ENCODE measurements at regions not wholly inside any gene's neighbourhood (a gene's known extent, or its start where the extent isn't known, plus 50 kb on each side); places are given as distances from the start of the nearest gene placed in this dataset.
"Not testable (repeated sequence)": the region's sequence is repeated elsewhere in the genome, so short reads cannot be mapped to it uniquely, and the experiment has no call there.

DNA sequence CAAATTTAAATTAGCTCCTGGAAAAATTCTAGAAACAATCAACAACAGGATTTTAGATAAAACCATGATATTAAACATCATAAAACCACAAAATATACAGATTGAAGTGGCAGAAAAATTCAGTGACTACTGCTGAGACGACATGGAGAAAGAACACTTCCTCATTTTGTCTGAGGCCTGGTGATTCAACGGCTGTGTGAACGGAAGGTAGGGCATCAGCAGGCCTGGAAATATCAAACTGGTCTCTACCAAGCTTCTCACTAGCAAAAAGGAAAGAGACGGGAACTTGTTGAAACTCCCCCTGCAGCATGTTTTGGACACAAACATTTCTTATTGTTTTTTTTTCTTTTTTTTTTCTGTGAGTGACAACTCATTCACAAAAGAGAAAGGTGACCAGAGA lies 58.0 kb upstream of the AHI1 start:
- no peak for DNase-seq (ENCODE audit: low read depth in 4 of 4, low spot score in 1 of 4)

DNA sequence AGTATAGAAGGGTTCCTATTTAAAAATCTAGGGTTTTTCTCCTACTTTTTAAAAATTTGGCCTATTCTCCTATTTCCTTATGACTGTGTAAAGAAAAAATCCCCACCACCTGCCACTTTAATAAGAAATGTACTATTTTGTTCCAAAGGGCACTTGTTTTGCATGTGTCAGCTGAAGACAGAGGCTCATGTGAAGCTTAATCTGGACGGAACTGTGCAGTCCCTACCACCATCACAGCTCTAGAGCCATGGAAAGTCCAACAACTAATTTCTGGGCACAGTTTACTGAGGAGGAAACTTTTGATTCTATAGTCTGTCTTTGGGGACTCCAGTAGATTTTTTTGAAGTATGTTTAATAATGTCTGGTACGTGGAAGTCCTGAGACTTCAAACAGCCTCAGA lies 60.0 kb upstream of the AHI1 start:
- no peak for DNase-seq (ENCODE audit: low read depth in 4 of 4, low spot score in 1 of 4)

DNA sequence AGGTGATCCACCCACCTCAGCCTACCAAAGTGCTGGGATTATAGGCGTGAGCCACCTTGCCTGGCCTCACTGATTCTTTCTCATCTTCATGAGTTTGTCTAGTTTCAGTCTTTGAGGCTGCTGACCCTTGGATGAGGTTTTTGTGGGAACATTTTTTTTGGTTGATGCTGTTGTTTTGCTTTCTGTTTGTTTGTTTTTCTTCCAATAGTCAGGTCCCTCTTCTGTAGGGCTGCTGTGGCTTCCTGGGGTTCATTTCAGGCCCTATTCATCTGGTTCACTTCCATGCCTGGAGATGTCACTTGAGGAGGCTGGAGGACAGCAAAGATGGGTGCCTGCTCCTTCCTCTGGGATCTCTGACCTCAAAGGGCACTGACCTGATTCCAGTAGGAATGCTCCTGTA lies 68.1 kb upstream of the AHI1 start:
- not testable (repeated sequence) for DNase-seq (ENCODE audit: low read depth in 4 of 4, low spot score in 1 of 4)

DNA sequence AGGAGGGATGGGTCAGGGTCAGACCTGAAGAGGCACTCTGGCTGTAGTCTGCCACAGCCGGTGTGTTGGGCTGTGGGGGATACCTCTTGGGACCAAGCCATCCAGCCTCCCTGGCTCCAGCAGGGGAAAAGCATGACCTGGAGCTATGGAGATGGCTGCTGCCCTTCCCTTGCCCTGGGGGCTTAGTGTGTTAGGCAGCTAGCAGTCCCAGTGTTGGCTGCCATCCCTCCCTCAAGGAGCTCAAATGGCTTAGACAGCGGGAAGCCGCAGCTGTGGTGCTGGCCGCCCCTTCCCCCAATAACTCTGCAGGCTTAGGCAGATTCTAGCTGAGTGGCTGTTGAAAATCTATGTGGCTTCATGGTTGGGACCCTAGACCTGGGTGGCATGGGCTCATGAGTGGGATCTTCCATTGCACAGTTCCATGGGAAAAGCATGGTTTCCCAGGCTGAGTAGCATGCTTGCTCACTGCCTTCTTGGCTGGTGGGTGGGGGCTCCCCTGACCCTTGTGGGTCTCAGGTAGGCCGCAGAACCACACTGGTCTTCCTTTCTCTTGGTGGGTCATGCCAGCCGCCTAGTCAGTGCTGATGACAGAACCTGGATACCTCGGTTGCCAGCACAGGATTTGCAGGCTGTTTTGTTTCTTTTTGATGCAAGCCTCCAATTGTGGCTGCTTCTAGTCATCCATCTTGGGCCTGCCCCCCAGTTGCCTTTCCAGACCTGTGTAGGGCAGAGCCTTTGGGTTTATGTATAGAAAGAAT lies 69.0 kb upstream of the AHI1 start:
- no peak for DNase-seq (ENCODE audit: low read depth in 4 of 4, low spot score in 1 of 4)

DNA sequence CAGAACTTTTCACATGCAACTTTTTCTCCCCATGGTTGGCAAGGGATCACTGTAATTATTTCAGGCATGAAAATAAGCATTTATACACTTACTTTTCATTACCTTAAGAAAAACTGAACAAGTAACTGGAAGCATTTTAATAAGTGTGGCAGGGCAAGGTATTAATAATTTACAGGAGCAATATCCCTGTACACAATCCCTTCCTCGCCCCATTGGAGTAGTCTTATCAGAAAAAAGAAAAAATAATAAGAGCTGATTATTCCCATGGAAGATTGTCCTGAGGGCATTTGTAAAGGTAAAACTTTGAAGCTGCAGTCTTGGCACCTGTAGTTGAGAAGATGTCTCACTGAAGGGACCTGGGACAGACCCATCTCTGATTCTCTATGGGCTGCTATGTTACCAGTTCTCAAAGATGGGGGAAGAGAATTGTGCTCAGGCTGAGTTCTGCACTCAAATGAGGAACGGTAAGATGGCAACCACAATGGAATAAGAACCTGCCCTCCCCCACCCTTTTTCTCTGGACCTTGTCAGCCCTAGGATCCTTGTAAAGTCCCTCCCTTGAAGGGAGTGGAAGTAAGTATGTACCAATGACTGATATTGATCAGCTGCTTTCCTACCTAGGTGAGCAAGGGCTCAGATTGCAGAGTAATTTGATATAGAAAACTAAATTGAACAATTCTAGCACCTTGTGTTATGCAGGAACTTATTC lies 70.0 kb upstream of the AHI1 start:
- no peak for DNase-seq (ENCODE audit: low read depth in 4 of 4, low spot score in 1 of 4)

DNA sequence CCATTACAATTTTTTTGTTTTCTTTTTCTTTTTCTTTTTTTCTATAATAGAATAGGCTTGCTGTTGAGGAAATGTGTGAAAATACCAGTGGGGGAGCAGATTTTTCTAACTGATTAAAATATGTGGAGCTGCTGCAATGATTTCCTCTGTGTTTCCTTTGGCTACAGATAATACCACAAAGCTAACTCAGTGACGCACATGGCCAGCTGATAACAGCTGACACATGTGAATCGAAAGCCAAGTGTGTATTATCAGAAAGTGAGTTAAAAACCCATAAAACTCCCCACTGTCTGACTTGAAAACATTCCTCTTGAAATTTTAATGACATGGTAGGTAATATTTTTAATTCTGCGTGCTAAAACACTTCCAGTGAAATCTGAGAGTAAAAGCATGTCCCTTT lies 70.8 kb upstream of the AHI1 start:
- no peak for DNase-seq (ENCODE audit: low read depth in 4 of 4, low spot score in 1 of 4)

DNA sequence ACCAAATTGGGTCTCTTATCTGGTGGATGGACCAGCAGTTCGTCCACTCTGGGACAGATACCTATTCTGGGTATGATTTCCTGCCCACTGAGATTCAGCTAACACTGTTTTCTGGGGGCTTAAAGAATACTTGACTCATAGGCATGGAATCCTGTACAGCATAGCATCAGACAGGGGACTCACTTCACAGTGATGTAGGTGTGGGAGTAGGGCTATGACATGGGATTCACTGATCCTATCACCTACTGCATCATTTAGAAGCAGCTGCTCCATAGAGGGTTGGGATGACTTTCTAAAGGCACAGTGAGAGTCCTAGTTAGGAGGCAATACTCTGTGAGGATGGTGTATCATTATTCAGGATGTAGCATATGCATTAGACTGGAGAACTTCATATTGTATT lies 74.5 kb upstream of the AHI1 start:
- DNase-seq (ENCODE audit: low read depth in 4 of 4, low spot score in 1 of 4) = no peak

DNA sequence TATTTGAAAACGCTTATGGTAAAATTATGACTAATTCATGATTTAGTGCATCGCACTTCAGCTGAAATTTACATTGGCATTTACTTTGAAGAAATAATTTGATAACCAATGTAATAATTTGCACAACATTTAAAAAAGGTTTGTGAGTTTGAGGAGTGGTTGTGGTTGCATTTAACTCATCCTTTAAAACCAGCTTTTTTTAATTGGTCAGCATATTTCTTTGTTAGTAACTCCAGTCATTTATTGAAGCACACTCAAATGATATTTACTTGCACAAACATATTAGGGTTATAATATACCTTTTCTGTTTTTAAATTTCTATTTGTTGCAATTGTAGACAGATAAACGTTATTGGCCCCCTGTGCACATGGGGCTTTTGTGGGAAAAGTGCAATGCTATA lies 78.1 kb upstream of the AHI1 start:
- DNase-seq (ENCODE audit: low read depth in 4 of 4, low spot score in 1 of 4) = no peak

DNA sequence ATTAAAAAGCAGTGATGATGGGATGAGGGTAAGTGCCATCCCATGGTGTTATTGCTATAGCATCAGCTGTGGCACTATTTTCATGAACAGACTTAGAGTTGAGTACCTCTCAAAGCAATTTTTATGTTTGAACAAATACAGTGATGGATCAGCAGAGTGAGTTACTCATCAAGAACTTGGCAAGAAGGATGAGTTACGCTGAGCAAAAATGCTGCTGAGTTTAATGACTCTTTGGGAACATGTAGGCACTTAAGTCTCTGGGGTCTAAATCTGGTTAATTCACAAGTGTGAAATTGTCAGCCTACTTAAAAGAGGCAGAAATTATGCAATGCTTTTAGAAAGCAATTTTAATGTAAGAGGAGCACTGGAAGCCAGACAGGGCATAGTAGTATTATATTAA lies 78.5 kb upstream of the AHI1 start:
- DNase-seq (ENCODE audit: low read depth in 4 of 4, low spot score in 1 of 4) = no peak

DNA sequence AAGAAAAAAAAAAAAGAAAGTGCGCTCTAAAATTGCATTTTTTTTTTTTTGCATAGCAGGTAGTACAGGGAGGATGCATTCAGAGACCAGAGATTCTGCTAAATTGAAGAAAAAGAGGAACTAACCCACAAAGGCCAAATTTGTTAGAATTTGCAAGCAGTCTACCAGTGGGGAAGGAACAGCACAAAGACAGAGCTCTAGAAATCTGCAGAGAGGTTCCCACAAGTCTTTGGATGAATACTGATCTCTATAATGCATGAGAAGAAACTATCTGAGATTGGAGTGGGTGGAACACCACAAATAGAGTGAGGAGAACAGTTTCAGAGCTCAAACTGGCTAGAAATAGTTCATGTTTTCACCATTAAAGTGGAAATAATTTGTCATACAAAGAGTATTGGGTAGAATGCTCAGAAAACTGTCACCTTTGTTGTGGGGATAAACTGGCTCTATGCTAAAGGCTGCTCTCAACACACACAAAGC lies 79.6 kb upstream of the AHI1 start:
- DNase-seq (ENCODE audit: low read depth in 4 of 4, low spot score in 1 of 4) = no peak

DNA sequence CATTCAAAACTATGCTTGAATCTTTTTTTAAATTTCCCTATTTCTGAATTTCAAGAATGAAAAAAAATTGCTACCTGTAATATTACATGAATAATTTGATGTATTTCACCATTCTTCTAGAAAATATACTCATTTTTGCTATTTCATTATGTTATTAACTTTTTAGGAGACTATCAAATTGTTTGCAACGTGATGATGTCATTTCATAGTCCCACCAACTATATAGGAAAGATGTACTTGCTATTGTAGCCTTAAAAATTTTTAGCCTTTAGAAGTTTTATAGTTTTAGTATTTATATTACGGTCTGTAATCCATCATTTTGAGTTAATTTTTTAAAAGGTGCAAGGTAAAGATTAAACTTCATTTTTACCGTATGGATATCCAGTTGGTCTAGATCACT lies 81.4 kb upstream of the AHI1 start:
- DNase-seq (ENCODE audit: low read depth in 4 of 4, low spot score in 1 of 4) = no peak

DNA sequence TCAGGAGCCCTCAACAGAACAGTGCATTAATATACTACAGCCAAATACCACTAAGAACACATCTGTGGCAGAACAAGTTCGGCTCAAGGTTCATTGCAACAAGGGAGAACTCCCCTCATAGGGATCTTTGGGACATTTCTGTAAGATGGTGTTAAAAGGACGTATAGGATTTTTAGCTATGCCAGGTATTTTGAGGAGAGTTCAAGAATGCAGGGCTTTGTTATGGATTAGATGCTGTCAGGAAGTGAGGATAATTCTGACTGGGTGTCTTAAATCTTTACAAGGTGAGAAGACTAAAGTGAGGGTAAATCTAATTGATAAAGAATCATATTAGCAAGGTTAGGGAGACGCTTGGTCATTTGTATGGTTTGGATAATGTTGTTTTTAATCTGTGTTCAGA lies 83.7 kb upstream of the AHI1 start:
- no peak for DNase-seq (ENCODE audit: low read depth in 4 of 4, low spot score in 1 of 4)

DNA sequence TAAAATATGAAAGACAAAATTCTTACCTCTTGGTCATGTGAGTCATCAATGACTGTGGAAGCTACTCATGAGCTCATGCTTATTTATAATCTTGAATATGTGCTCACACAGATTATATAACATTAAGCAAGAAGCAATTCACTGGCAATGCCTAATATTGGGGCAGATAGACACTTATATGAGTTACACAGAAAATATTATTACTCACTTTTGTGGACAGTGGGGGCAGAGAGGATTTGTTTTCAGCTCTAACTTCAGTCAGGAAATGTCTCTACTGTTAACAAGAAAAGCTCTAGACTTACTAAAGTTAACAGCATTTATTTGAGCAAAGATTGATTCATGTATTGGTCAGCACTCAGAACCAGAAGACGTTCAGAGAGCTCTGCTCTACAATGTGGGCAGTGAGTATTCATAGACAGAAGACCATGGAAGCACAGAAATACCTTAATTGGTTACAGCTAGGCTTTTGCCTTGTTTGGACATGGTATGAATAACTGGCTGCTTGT lies 85.8 kb upstream of the AHI1 start:
- no peak for DNase-seq (ENCODE audit: low read depth in 4 of 4, low spot score in 1 of 4)

DNA sequence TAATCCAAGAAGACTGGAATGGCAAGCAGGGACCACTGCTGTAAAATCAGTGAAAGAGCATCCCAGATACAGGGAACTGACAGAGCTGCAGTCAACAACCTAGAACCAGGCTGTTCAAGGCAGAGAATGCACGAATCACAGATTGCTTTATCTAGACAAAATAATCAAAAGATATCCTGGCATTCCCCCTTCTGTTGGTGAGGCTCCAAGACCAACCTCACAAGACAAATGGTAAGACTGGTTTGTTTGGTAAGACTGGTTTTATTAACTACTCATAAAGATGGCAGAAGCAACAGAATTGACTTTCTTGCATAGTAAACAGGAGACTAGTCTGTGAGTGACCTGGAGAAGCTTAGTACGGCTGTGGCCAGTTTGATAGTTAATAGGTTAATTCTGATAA lies 88.8 kb upstream of the AHI1 start:
- no peak for DNase-seq (ENCODE audit: low read depth in 4 of 4, low spot score in 1 of 4)

DNA sequence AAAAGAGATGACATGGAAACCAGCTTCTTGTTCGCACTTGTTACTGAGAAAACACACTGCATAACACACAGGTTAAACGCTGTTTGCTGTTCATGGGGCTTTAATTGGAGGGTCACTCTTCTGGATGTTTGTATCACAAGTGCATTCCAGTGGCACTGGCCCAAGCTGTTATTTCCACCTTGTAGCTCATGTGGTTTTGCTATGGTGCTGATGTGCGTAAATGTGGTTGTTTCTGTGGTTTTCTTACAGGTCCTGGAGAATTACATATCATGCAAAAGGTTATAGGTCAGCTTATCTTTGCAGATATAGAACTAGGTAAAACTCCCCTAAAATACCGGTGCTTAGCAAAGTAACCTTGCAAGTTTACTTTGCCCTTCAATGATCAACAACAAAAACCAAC lies 89.3 kb upstream of the AHI1 start:
- no peak for DNase-seq (ENCODE audit: low read depth in 4 of 4, low spot score in 1 of 4)

DNA sequence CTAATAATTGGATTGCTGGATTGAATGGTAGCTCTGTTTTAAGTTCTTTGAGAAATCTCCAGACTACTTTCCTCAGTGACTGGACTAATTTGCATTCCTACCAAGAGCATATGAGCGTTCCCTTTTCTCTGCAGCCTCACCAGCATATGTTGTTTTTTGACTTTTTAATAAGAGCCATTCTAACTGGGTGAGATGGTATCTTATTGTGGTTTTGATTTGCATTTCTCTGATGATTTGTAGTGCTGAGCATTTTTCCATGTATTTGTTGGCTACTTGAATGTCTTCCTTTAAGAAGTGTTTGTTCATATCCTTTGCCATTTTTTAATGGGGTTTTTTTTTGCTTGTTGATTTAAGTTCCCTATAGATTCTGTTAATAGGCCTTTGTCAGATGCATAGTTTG lies 94.7 kb upstream of the AHI1 start:
- DNase-seq (ENCODE audit: low read depth in 4 of 4, low spot score in 1 of 4) = no peak

DNA sequence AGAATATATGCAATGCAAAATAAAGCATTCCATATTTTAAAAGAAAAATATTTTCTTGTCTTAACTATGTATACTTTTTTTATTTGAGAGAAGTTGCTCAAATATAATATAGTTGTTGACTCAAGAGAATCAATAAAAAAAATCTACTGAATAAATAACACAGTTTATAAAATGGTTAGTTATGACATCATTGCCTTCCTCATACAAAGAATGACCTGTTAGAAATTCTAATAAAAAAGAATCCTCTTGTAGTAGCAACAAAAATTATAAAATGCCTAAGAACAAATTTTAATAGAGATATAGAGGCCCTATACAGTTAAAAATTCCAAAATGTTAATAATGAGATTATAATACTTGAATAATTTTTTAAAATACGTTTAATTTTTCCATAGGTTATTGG lies 96.5 kb upstream of the AHI1 start:
- no peak for DNase-seq (ENCODE audit: low read depth in 4 of 4, low spot score in 1 of 4)

DNA sequence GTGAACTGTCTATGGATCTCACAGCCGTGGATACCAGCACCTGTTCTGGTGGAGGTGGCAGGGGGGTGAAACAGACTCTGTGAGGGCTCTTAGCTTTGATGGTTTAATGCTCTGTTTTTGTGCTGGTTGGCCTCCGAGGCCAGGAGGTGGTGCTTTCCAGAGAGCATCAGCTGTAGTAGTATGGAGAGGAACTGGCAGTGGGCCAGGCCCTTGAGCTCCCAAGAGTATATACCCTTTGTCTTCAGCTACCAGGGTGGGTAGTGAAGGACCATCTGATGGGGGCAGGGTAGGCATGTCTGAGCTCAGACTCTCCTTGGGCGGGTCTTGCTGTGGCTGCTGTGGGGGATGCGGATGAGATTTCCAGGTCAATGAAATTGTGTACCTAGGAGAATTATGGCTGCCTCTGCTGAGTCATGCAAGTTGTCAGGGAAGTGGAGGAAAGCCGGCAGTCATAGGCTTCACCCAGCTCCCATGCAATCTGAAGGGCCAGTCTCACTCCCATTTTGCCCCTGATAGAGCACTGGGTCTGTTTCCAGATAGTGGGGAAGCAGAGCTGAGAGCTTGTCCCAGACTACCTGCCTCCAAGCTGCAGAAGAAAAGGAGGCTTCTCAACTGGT lies 102.7 kb upstream of the AHI1 start:
- no peak for DNase-seq (ENCODE audit: low read depth in 4 of 4, low spot score in 1 of 4)

DNA sequence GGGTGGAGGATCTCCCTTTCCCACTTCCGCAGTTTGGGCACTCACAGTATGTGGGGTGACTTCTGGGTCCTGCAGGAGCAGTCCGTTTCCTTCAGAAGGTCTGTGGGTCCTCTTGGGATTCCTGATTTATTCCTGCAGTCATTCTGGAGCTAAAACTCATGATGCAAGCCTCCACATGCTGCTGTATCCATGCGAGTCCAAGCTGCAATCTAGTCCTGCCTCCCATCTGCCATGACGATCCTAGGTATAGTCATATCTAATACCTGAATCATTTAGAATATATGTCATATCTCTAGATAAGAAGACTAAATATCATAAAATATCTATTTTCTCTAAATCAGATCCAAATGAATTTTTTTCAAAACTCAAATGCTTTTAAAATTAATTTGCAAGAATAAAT lies 103.4 kb upstream of the AHI1 start:
- DNase-seq (ENCODE audit: low read depth in 4 of 4, low spot score in 1 of 4) = no peak

DNA sequence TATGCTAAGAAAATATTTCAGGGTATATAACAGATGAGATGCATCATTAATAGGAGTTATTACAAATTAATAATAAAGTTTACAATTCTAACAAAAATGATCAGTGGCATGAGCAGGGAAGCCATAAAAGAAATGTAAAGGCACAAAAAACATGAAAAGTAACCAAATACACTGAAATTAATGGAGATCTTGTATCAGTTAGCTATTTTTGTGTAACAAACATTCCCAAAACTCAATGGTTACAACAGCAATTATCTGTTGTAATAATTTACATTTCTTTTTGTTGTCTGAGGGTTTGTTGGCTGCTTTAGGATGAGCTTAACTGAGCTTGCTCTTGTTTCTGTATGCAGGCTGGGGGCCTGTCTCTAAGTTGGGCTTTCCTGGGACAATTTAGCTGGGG lies 104.3 kb upstream of the AHI1 start:
- DNase-seq (ENCODE audit: low read depth in 4 of 4, low spot score in 1 of 4) = no peak

DNA sequence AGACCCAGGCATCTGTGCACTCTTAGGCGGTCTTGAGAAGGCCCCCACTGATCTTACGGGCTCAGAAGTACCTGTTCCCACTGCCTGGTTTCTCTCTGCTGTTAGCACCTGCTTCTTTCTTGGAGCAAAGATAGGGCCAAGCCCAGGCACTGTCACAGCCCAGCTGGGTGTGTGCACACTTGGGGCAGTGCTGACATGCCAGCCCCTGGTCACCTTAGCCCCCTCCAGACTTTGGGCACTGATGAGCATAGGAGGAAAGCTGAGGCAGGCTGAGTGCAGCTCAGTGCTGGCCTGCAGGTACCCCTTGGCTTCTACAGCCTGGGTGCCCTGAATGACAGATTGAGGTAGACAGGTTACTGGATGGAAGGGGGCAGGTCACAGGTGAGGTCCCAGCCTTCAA lies 105.7 kb upstream of the AHI1 start:
- DNase-seq (ENCODE audit: low read depth in 4 of 4, low spot score in 1 of 4) = no peak

Measured in stimulated activated CD4-positive, alpha-beta T cell treated with anti-CD3 and anti-CD28 coated beads, Interleukin-1b, Interleukin-23, amount 100 ng/mL, for 24 hours (primary cell).